A549 (cell line): ENCODE measurements at regions not wholly inside any gene's neighbourhood (a gene's known extent, or its start where the extent isn't known, plus 50 kb on each side); places are given as distances from the start of the nearest gene placed in this dataset.

Experiments used
- ATAC-seq, 2 experiments: fragments of 200-7000 bp in 1 of 2; fragments of >200 bp in 1 of 2; cut with Nextera tagmentation in 1 of 2; cut with Tn5 transposase in 1 of 2; 3 replicates each; pipeline versions ENCODE4 v1.8.0 to v1.9.1; 2018 to 2020; ENCODE audit warnings: mild to moderate bottlenecking in 1 of 2, moderate library complexity in 1 of 2
- CTCF ChIA-PET: fragments of 300-600 bp; sonication (Branson Sonifier 250); formaldehyde crosslinking; extraction: SDS; loops from one replicate; lab custom pipeline; 2021; ENCODE audit warnings: antibody characterized with exemption, inconsistent platforms; lab: Yijun Ruan, JAX
- POLR2A ChIA-PET: fragments of 350-600 bp; formaldehyde crosslinking; extraction: SDS; loops from one replicate; lab custom pipeline; 2021; ENCODE audit warnings: antibody characterized with exemption, inconsistent platforms; lab: Yijun Ruan, JAX
- DNase-seq, 2 experiments: peaks; one replicate each; pipeline versions ENCODE4 v3.0.0 to v3.0.0-alpha.2; 2011 to 2016; ENCODE audit warnings: low read depth in 1 of 2, low spot score in 1 of 2
- FAIRE-seq: peaks from 2 replicates; lab custom pipeline; 2011; peaks lifted over from hg19 to GRCh38; lab: Jason Lieb, UNC
- H3K27ac ChIP-seq, 2 experiments: fragments of >200 bp; sonication (Bioruptor Twin); formaldehyde crosslinking; 3 replicates each; pipeline ENCODE4 v1.5.1; 2016 to 2017
- H3K4me1 ChIP-seq: fragments of >200 bp; sonication (Bioruptor Twin); formaldehyde crosslinking; 3 replicates; pipeline ENCODE4 v1.6.1; 2016
- H3K4me2 ChIP-seq: fragments of >200 bp; sonication (Bioruptor Twin); formaldehyde crosslinking; 3 replicates; pipeline ENCODE4 v1.6.1; 2016
- H3K4me3 ChIP-seq: fragments of >200 bp; sonication (Bioruptor Twin); formaldehyde crosslinking; 3 replicates; pipeline ENCODE4 v1.5.1; 2016
- H3K9me3 ChIP-seq: fragments of >200 bp; sonication (Bioruptor Twin); formaldehyde crosslinking; 3 replicates; pipeline ENCODE4 v1.6.1; 2016
- BHLHE40 ChIP-seq: IDR thresholded peaks from 2 replicates; pipeline ENCODE4 v1.6.1; 2012; ENCODE audit warnings: low read depth, low read length, inconsistent platforms
- CBX2 ChIP-seq: fragments of 200-600 bp; sonication (generic); IDR thresholded peaks from 2 replicates; pipeline ENCODE4 v1.6.1; 2016; ENCODE audit warnings: low read depth, mild to moderate bottlenecking, borderline replicate concordance
- CHD2 ChIP-seq: fragments of 150-350 bp; IDR thresholded peaks from 2 replicates; pipeline ENCODE4 v1.6.1; 2014; ENCODE audit warnings: low read length; ENCODE audit not compliant: partially characterized antibody
- EHF ChIP-seq: fragments of 250-450 bp; sonication (Bioruptor Pico); IDR thresholded peaks from 2 replicates; pipeline ENCODE4 v1.5.0; 2020; ENCODE audit warnings: mild to moderate bottlenecking
- EHMT2 ChIP-seq: fragments of 200-600 bp; sonication (generic); IDR thresholded peaks from 2 replicates; pipeline ENCODE4 v1.6.1; 2016; ENCODE audit warnings: antibody characterized with exemption, low read depth, mild to moderate bottlenecking, moderate library complexity
- ELK1 ChIP-seq: fragments of 150-350 bp; IDR thresholded peaks from 2 replicates; pipeline ENCODE4 v1.6.1; 2014; ENCODE audit warnings: low read depth, mild to moderate bottlenecking, low read length
- EP300 ChIP-seq, 2 experiments: fragments of >200 bp; sonication (Bioruptor Twin); formaldehyde crosslinking; IDR thresholded peaks; 2 replicates in 1 of 2; 3 replicates in 1 of 2; pipeline ENCODE4 v1.6.1; 2016 to 2017
- ESRRA ChIP-seq: fragments of 150-350 bp; IDR thresholded peaks from 2 replicates; pipeline ENCODE4 v1.6.1; 2014; ENCODE audit warnings: mild to moderate bottlenecking, low read length, borderline replicate concordance
- FOSL2 ChIP-seq, 2 experiments: fragments of 450-650 bp in 1 of 2; fragments of >200 bp in 1 of 2; sonication (Bioruptor Twin) in 1 of 2; formaldehyde crosslinking; IDR thresholded peaks; 2 replicates each; pipeline versions ENCODE4 v1.5.0 to v1.6.1; 2016 to 2020; ENCODE audit warnings: mild to moderate bottlenecking in 1 of 2, moderate library complexity in 1 of 2
- FOXS1 ChIP-seq: fragments of 250-450 bp; sonication (Bioruptor Pico); IDR thresholded peaks from 2 replicates; pipeline ENCODE4 v1.5.0; 2020; ENCODE audit warnings: mild to moderate bottlenecking, moderate library complexity
- GATA3 ChIP-seq: IDR thresholded peaks from 2 replicates; pipeline ENCODE4 v1.6.1; 2012; ENCODE audit warnings: borderline replicate concordance
- HOXA7 ChIP-seq: fragments of 250-450 bp; sonication (Bioruptor Pico); IDR thresholded peaks from 2 replicates; pipeline ENCODE4 v1.5.0; 2020; ENCODE audit warnings: mild to moderate bottlenecking, moderate library complexity
- HOXB13 ChIP-seq: fragments of 250-450 bp; sonication (Bioruptor Pico); IDR thresholded peaks from 2 replicates; pipeline ENCODE4 v1.5.0; 2020; ENCODE audit warnings: low read depth, mild to moderate bottlenecking, moderate library complexity
- JUN ChIP-seq, 2 experiments: fragments of >200 bp; sonication (Bioruptor Twin); formaldehyde crosslinking; IDR thresholded peaks; 2 replicates in 1 of 2; 3 replicates in 1 of 2; pipeline ENCODE4 v1.6.1; 2016 to 2017
- MAFK ChIP-seq: fragments of 450-650 bp; IDR thresholded peaks from 2 replicates; pipeline ENCODE4 v1.6.1; 2014; ENCODE audit not compliant: partially characterized antibody
- MAZ ChIP-seq: fragments of 150-350 bp; IDR thresholded peaks from 2 replicates; pipeline ENCODE4 v1.6.1; 2014; ENCODE audit warnings: antibody characterized with exemption, low read depth, low read length, borderline replicate concordance
- PBX3 ChIP-seq: IDR thresholded peaks from 2 replicates; pipeline ENCODE4 v1.6.1; 2012
- PHF8 ChIP-seq: fragments of 200-600 bp; sonication (generic); IDR thresholded peaks from 2 replicates; pipeline ENCODE4 v1.6.1; 2016; ENCODE audit warnings: low read depth, mild to moderate bottlenecking, antibody characterized with exemption, moderate library complexity, borderline replicate concordance
- POLR2AphosphoS2 ChIP-seq: conservative IDR thresholded peaks from 2 replicates; pipeline ENCODE4 v1.6.1; 2012; ENCODE audit warnings: low read length, improper control_type of control experiment, inconsistent platforms
- RARB ChIP-seq: fragments of 250-450 bp; sonication (Bioruptor Pico); IDR thresholded peaks from 2 replicates; pipeline ENCODE4 v1.8.0; 2021; ENCODE audit warnings: mild to moderate bottlenecking, moderate library complexity
- RCOR1 ChIP-seq: fragments of 150-350 bp; IDR thresholded peaks from 2 replicates; pipeline ENCODE4 v1.6.1; 2014; ENCODE audit warnings: antibody characterized with exemption, low read length, low read depth
- TFCP2L1 ChIP-seq: fragments of 250-450 bp; sonication (Bioruptor Pico); IDR thresholded peaks from 2 replicates; pipeline ENCODE4 v1.5.0; 2021; ENCODE audit warnings: mild to moderate bottlenecking
- TP53 ChIP-seq: fragments of 250-450 bp; sonication (Bioruptor Pico); IDR thresholded peaks from 2 replicates; pipeline ENCODE4 v1.5.0; 2021; ENCODE audit warnings: mild to moderate bottlenecking, moderate library complexity
- USF2 ChIP-seq: fragments of 450-650 bp; IDR thresholded peaks from 2 replicates; pipeline ENCODE4 v1.6.1; 2014; ENCODE audit warnings: antibody characterized with exemption
- ZFP36 ChIP-seq: fragments of 450-650 bp; IDR thresholded peaks from 2 replicates; pipeline ENCODE4 v1.6.1; 2014; ENCODE audit warnings: borderline replicate concordance; ENCODE audit not compliant: partially characterized antibody
- WGBS: methylation state at CpG from one replicate; pipeline ENCODE4 v1.1.6; 2017; ENCODE audit errors: missing lambda C conversion rate; 5-methylcytosine and 5-hydroxymethylcytosine counted together

- WGBS = 86% methylated on average over 4 of the region's 4 CpGs
- no peak overlapping the region for H3K4me2 ChIP-seq
- ATAC-seq (no peak), DNase-seq (no peak), FAIRE-seq (no peak)
- H3K4me1 ChIP-seq = peaks cover 42% of the 10 kb centered on the region
- no peak for TF ChIP-seq MAZ
- no peak for TF ChIP-seq FOSL2 (IDR thresholded peaks at IDR 0.05)
- TF ChIP-seq FOSL2 (CRISPR knock-in tag; IDR thresholded peaks at IDR 0.05) = no peak
- no peak for TF ChIP-seq RARB (CRISPR knock-in tag)
- TF ChIP-seq JUN (IDR thresholded peaks at IDR 0.05) = no peak
- no peak for TF ChIP-seq CBX2
- no peak for TF ChIP-seq BHLHE40
- no peak for TF ChIP-seq ELK1
- no peak overlapping the region for H3K4me3 ChIP-seq
- H3K27ac ChIP-seq = peak overlapping the region; percentile 32 to 55; a peak in 5 of 6 replicates
- H3K9me3 ChIP-seq = no peaks in the 10 kb centered on the region
- POLR2A ChIA-PET = no interaction called here
- CTCF ChIA-PET = interaction anchor here (0.7 to 1.8 kb wide), 4 partner anchors 10 to 99 kb away, joined by 3 read pairs; no protein-coding TSS in a partner anchor
Observed at GRCh38 chr2:215791481-215791937, 221.8 kb downstream of the MREG start.

GRCh38 chr2:215790523-215791421 lies 222.6 kb downstream of the MREG start:
- Histone ChIP-seq H3K27ac (peak overlapping the region; percentile 32 to 55; a peak in 5 of 6 replicates), H3K4me2 (no peak overlapping the region), H3K9me3 (no peaks in the 10 kb centered on the region), H3K4me1 (peaks cover 35% of the 10 kb centered on the region), H3K4me3 (no peak overlapping the region)
- CTCF ChIA-PET = interaction anchor here (0.9 to 1.8 kb wide), 3 partner anchors 11 to 98 kb away, joined by 3 read pairs; no protein-coding TSS in a partner anchor
- no peak for TF ChIP-seq FOXS1 (CRISPR knock-in tag)
- TF ChIP-seq PHF8 = no peak
- POLR2A ChIA-PET = no interaction called here
- no peak for DNase-seq
- FAIRE-seq = no peak
- WGBS = 88% methylated on average over 6 of the region's 6 CpGs
- ATAC-seq = no peak

- 82% methylated on average over 7 of the region's 7 CpGs for WGBS
- Histone ChIP-seq H3K4me3 (no peak overlapping the region), H3K4me1 (peaks cover 14% of the 10 kb centered on the region; the same call in 2 of the 3 replicates), H3K4me2 (no peak overlapping the region), H3K9me3 (no peaks in the 10 kb centered on the region)
- CTCF ChIA-PET = no interaction called here
- no peak for DNase-seq
- FAIRE-seq = no peak
- POLR2A ChIA-PET = no interaction called here
- TF ChIP-seq EHMT2 (no peak), HOXA7 (CRISPR knock-in tag) (no peak), USF2 (no peak), ZFP36 (no peak), HOXB13 (CRISPR knock-in tag) (no peak)
- TF ChIP-seq, all 56 proteins: peak for 0
- ATAC-seq = no peak
- H3K27ac ChIP-seq = peak overlapping the region in 1 of 2 experiments; percentile 3; a peak in 1 of 6 replicates
Observed at GRCh38 chr2:215787565-215788178, 225.7 kb downstream of the MREG start.

GRCh38 chr2:215787025-215787424 lies 226.3 kb downstream of the MREG start:
- DNase-seq = no peak
- H3K4me3 ChIP-seq = no peak overlapping the region
- H3K9me3 ChIP-seq = no peaks in the 10 kb centered on the region
- H3K4me2 ChIP-seq = no peak overlapping the region
- WGBS = 86% methylated on average over 3 of the region's 3 CpGs
- ChIA-PET POLR2A (interaction anchor here (0.6 kb wide), 1 partner anchor 437 kb away, joined by 5 read pairs; no protein-coding TSS in a partner anchor), CTCF (interaction anchor here (2.5 kb wide), 1 partner anchor 8 kb away, joined by 7 read pairs; no protein-coding TSS in a partner anchor)
- no peak for FAIRE-seq
- no peak for ATAC-seq
- peaks cover 14% of the 10 kb centered on the region; the same call in 2 of the 3 replicates for H3K4me1 ChIP-seq
- 0 out of 6 replicates have a peak overlapping the region, but pooled peaks of 1 of the 2 experiments have one; percentile 14 for H3K27ac ChIP-seq
- TF ChIP-seq POLR2AphosphoS2 (no peak), EHF (CRISPR knock-in tag) (no peak), TP53 (CRISPR knock-in tag) (no peak), USF2 (no peak), ESRRA (no peak), RARB (CRISPR knock-in tag) (no peak), TFCP2L1 (CRISPR knock-in tag) (no peak), PBX3 (no peak), CHD2 (no peak), GATA3 (no peak), RCOR1 (no peak), EP300 (IDR thresholded peaks at IDR 0.05) (no peak), MAFK (no peak)
